Adrenal gland (tissue), 9 donors: ENCODE measurements at regions not wholly inside any gene's neighbourhood (a gene's known extent, or its start where the extent isn't known, plus 50 kb on each side); places are given as distances from the start of the nearest gene placed in this dataset.

Experiments
- DNase-seq, 7 donors: peaks; one replicate each; pipeline ENCODE4 v3.0.0-alpha.2; 2019 to 2020
- H3K27ac ChIP-seq, 5 donors: fragments of 200-600 bp; sonication (generic) in 4 of 5; 1 replicate in 3 of 5; 2 replicates in 2 of 5; pipeline versions ENCODE4 v1.5.1 to v1.8.0; 2016 to 2020; ENCODE audit warnings: mild to moderate bottlenecking in 1 of 5
- H3K27me3 ChIP-seq: fragments of 200-600 bp; 2 replicates; pipeline ENCODE4 v1.8.0; 2021
- H3K36me3 ChIP-seq, 2 donors: fragments of 200-600 bp; replicated peaks in 1 of 2; 1 replicate in 1 of 2; 2 replicates in 1 of 2; pipeline versions ENCODE4 v1.5.1 to v1.8.0; 2018 to 2022
- H3K4me1 ChIP-seq, 2 donors: fragments of 200-600 bp; replicated peaks in 1 of 2; 1 replicate in 1 of 2; 2 replicates in 1 of 2; pipeline versions ENCODE4 v1.5.1 to v1.8.0; 2018 to 2021
- H3K4me3 ChIP-seq, 4 donors: fragments of 200-600 bp; sonication (generic) in 3 of 4; one replicate each; pipeline ENCODE4 v1.5.1; 2016 to 2018
- H3K9me3 ChIP-seq, 3 donors: fragments of 200-600 bp; sonication (generic) in 1 of 3; replicated peaks in 1 of 3; 1 replicate in 2 of 3; 2 replicates in 1 of 3; pipeline versions ENCODE4 v1.5.1 to v1.8.0; 2016 to 2021
- POLR2A ChIP-seq, 2 donors: fragments of 450-650 bp; IDR thresholded peaks; one replicate each; pipeline ENCODE4 v1.6.1; 2017; ENCODE audit warnings: antibody characterized with exemption in 2 of 2, mild to moderate bottlenecking in 2 of 2, moderate library complexity in 1 of 2
- WGBS, 4 donors: extraction: QIAGEN DNeasy Blood & Tissue Kit in 2 of 4; methylation state at CpG; one replicate each; pipeline versions ENCODE4 v1.1.5 to v1.1.7; 2013 to 2017; 5-methylcytosine and 5-hydroxymethylcytosine counted together
- intact Hi-C, 2 donors: fragments of 100-400 bp; cut with DNase I; formaldehyde crosslinking; loops; one replicate each; pipeline versions ENCODE4 v1.14.1 to v1.15.0; 2022 to 2023
- TF ChIP-seq, protein P1 (sequence below), 6 experiments: fragments of 450-650 bp in 4 of 6; fragments of 200-600 bp in 2 of 6; sonication (generic) in 1 of 6; IDR thresholded peaks; 1 replicate in 5 of 6; 2 replicates in 1 of 6; pipeline versions ENCODE4 v1.5.1 to v1.8.0; 2016 to 2021; ENCODE audit warnings: antibody characterized with exemption in 6 of 6, mild to moderate bottlenecking in 2 of 6, moderate library complexity in 1 of 6
- donor health status: healthy with polysubstance abuse.
- donor health status: Bipolar disorder and iron deficiency.
- donor health status: DM: yes; HTN: yes; CAD: no.
- donor health status: DM: no; HTN: no; CAD: no.
- donor health status: DM: no; HTN: no; CAD: no.

DNA sequence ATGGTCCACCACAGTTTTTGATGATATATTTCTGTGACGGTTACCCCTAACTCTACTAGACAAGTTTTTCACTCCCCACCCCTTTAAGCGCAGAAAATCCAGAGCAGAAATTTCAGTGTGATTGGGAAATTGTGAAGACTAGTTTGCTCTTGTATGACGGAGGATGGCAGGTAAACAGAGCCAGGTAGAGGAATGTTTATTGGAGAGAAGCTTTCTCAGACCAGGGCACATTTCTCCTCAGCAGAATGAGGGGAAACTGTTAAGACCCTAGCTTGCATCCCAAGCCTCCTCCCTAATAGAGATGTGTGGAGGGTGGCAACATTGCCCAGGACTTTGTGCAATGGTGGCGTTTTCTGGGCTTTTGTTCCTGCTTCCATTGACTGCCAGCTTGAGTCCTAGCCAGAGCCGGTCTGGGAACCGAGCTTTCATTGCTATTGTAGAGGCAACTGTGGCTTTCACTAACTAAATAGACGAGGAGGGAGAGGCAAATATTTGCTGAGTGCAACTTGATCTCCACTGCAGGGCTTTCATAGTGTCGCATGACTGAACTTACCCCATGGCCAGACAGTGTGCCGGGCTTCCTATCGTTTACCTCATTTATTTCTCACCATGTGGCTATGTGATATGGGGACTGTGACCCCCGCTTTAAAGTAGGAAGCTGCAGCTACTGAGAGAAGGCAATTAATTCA lies 159.6 kb upstream of the MPHOSPH6 start:
- intact Hi-C loops: no loop called here
- H3K36me3 ChIP-seq: no peaks in the 10 kb centered on the region
- H3K27me3 ChIP-seq: no peaks in the 10 kb centered on the region
- DNase-seq: no peak
- no peak overlapping the region for H3K4me3 ChIP-seq
- TF ChIP-seq POLR2A (IDR thresholded peaks at IDR 0.05): no peak
- TF ChIP-seq, protein P1, sequence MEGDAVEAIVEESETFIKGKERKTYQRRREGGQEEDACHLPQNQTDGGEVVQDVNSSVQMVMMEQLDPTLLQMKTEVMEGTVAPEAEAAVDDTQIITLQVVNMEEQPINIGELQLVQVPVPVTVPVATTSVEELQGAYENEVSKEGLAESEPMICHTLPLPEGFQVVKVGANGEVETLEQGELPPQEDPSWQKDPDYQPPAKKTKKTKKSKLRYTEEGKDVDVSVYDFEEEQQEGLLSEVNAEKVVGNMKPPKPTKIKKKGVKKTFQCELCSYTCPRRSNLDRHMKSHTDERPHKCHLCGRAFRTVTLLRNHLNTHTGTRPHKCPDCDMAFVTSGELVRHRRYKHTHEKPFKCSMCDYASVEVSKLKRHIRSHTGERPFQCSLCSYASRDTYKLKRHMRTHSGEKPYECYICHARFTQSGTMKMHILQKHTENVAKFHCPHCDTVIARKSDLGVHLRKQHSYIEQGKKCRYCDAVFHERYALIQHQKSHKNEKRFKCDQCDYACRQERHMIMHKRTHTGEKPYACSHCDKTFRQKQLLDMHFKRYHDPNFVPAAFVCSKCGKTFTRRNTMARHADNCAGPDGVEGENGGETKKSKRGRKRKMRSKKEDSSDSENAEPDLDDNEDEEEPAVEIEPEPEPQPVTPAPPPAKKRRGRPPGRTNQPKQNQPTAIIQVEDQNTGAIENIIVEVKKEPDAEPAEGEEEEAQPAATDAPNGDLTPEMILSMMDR (IDR thresholded peaks at IDR 0.05): no peak
- H3K9me3 ChIP-seq: no peaks in the 10 kb centered on the region
- no peak overlapping the region for H3K27ac ChIP-seq
- WGBS, 4 donors: 74 to 91% (median 81%) methylated on average over 11 of the region's 11 CpGs
- H3K4me1 ChIP-seq: no peaks in the 10 kb centered on the region

DNA sequence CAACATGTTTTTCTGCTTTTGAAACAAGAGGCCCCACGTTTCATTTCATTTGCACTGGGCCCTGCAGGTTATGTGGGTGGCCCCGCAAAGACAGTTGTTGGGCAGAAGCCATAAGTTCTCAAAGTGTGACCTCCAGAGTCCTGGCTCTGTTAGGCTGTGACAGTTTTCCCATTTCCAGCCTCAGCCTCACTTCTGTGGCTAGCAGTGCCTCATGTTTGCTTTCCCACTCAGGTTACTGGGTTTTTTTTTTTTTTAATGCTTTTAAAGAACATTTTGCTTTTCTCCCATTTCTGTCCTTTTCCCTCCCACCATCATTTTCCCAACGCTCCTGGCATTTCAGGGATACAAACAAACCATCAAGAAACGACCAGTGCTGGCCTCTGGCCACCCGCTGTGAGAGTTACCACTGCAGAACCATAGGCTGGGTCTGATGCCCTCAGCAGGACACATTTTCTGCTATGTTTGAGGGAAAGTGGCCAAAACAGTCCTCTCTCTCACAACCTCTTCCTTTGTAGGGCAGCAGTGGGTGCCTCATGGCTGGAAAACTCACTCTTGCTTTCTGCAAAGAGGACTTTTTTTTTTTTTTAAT lies 159.0 kb upstream of the MPHOSPH6 start:
- H3K4me1 ChIP-seq: no peaks in the 10 kb centered on the region
- 43 to 64% (median 51%) methylated on average over 5 of the region's 5 CpGs for WGBS, 4 donors
- DNase-seq: no peak
- H3K36me3 ChIP-seq: no peaks in the 10 kb centered on the region
- no peak overlapping the region for H3K27ac ChIP-seq
- no peak for TF ChIP-seq POLR2A (IDR thresholded peaks at IDR 0.05)
- TF ChIP-seq, protein P1 (IDR thresholded peaks at IDR 0.05): no peak
- no peaks in the 10 kb centered on the region for H3K27me3 ChIP-seq
- H3K4me3 ChIP-seq: no peak overlapping the region
- intact Hi-C loops: no loop called here
- H3K9me3 ChIP-seq: no peaks in the 10 kb centered on the region

DNA sequence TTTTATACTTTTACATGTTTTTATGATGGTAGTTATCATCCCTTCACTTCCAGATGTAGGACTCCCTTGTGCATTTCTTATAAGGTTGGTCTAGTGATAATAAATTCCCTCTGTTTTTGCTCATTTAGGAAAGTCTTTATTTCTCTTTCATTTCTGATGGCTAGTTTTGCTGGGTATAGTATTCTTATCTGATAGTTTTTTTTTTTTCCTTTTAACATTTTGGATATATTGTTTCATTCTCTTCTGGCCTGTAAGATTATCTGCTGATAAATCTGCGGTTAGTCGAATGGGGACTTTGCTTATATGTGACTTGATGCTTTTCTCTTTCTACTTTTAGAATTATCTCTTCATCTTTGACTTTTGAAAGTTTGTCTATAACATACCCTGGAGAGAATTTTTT lies 153.1 kb upstream of the MPHOSPH6 start:
- no peak for DNase-seq
- Histone ChIP-seq H3K36me3 (no peaks in the 10 kb centered on the region), H3K27ac (no peak overlapping the region), H3K4me3 (no peak overlapping the region), H3K4me1 (no peaks in the 10 kb centered on the region), H3K27me3 (no peaks in the 10 kb centered on the region), H3K9me3 (peaks cover 0 to 4% (median 0%) of the 10 kb centered on the region in 3 donors)
- 89 to 100% (median 95%) methylated on average over 2 of the region's 2 CpGs for WGBS, 4 donors
- TF ChIP-seq, protein P1 (IDR thresholded peaks at IDR 0.05): no peak
- TF ChIP-seq POLR2A (IDR thresholded peaks at IDR 0.05): no peak
- intact Hi-C loops: no loop called here

DNA sequence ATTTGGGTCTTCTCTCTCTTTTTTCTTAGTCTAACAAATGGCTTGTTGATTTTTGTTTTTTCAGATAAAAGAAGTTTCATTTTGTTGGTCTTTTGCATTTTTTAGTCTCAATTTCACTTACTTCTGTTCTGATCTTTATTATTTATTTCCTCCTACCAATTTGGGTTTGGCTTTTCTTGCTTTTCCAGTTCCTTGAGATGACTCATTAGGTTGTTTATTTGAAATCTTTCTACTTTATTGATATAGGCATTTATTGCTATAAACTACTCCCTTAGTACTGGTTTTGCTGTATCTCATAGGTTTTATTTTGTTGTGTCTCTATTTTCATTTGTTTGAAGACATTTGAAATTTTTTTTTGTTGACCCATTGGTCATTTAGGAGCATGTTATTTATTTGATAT lies 152.2 kb upstream of the MPHOSPH6 start:
- intact Hi-C loops: no loop called here

More for the DNA sequence above, 152.2 kb upstream of the MPHOSPH6 start:
- no peaks in the 10 kb centered on the region for H3K27me3 ChIP-seq
- H3K27ac ChIP-seq: no peak overlapping the region
- H3K4me3 ChIP-seq: no peak overlapping the region
- H3K4me1 ChIP-seq: no peaks in the 10 kb centered on the region
- H3K36me3 ChIP-seq: no peaks in the 10 kb centered on the region
- H3K9me3 ChIP-seq: peaks cover 0 to 4% (median 0%) of the 10 kb centered on the region in 3 donors
- DNase-seq: no peak
- no peak for TF ChIP-seq POLR2A (IDR thresholded peaks at IDR 0.05)
- TF ChIP-seq, protein P1 (IDR thresholded peaks at IDR 0.05): no peak
